NCI-H2081 (cell line): ENCODE measurements at regions not wholly inside any gene's neighbourhood (a gene's known extent, or its start where the extent isn't known, plus 50 kb on each side); places are given as distances from the start of the nearest gene placed in this dataset.
"Not testable (repeated sequence)": the region's sequence is repeated elsewhere in the genome, so short reads cannot be mapped to it uniquely, and the experiment has no call there.

Experiments
- DNase-seq, 2 experiments: peaks; one replicate each; lab custom pipeline; 2025; lab: John Stamatoyannopoulos, UW

- no peak for DNase-seq
Measured at GRCh38 chr7:94706996-94707740, 51.2 kb upstream of the SGCE start.

GRCh38 chr7:94710256-94710655 is 54.3 kb upstream of the SGCE start:
- no peak for DNase-seq

GRCh38 chr7:94722360-94722759 is 66.4 kb upstream of the SGCE start:
- not testable (repeated sequence) for DNase-seq

DNA sequence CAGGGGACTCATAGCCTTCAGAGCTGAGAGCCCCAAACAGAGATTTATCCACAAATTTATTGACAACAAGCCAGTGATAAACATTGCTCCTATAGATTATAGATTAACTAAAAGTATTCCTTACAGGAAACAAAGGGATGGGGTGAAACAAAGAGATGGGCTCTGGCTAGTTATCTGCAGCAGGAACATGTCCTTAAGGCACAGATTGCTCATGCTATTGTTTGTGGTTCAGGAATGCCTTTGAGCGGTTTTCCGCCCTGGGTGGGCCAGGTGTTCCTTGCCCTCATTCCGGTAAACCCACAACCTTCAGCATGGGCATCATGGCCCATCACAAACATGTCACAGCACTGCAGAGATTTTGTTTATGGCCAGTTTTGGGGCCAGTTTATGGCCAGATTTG is 73.0 kb upstream of the SGCE start:
- not testable (repeated sequence) for DNase-seq

GRCh38 chr7:94738071-94738470 is 82.1 kb upstream of the SGCE start:
- DNase-seq: no peak

DNA sequence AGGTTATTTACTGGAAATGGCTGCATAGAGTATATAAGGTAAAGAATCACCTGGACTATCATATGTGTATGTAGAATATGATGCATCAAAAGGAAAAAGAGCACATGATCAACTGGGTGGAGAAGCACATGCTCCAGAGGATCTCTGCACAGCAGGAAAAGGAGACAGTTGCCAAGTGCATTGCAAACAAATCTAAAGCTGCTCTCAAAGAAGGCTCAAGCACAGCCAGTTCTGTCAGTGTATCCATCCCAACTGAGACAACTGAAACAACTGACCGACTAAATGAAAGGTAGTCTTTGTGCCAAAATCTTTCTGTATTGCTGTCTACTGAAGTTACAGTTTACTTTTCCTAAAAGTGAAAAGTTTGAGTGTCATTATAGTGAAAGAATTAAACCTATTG is 83.2 kb upstream of the SGCE start:
- DNase-seq: peak in 1 of 2 experiments; percentile 40

- no peak for DNase-seq
Measured at GRCh38 chr7:94740509-94740908, 84.6 kb upstream of the SGCE start.

- DNase-seq: no peak
Measured at GRCh38 chr7:94741179-94741578, 85.2 kb upstream of the SGCE start.

DNA sequence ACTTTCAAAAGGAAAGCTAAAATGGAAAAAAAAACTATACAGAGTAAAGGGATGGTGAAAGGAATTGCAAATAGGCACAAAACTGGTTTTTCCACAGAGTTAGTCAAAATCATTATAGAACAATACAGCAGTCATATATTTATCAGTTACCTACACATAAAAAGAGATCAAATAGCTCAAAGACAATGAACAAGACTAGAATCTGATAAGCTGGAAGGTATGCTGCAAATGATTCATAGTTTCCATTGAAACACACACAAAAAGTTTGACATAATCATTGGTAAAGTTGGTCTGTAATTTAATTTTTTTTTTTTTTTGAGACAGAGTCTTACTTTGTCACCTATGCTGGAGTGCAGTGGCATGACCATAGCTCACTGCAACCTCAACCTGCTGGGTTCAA is 92.4 kb upstream of the SGCE start:
- DNase-seq: no peak

DNA sequence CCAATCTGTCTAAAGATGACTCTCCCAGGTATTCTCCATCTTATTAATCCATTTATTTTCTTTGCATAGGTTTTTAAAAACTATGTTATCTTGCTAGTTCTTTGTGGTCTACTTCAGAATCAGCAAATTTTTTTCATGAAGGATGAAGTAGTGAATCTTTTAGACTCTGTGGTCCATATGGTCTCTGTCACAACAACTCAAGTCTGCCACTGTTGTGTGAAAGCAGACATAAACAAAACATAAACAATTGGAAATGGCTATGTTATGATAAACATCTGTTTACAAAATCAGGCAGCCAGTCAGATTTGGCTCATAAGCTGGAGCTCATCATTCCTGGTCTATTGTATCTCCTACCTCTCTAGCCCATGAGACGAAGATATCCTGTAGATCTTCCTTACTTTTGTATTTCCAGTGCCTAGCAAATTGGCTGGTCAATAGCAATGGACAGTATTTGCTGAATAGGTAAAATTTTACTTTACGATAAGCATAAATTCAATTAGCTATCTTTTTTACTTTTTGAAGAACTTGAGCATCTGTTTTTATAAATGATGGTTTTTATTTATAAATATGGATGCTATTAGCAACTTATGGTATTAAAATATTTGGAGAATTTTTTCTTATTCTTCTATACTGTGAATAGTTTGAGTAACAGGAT is 104.6 kb upstream of the SGCE start:
- DNase-seq: no peak

DNA sequence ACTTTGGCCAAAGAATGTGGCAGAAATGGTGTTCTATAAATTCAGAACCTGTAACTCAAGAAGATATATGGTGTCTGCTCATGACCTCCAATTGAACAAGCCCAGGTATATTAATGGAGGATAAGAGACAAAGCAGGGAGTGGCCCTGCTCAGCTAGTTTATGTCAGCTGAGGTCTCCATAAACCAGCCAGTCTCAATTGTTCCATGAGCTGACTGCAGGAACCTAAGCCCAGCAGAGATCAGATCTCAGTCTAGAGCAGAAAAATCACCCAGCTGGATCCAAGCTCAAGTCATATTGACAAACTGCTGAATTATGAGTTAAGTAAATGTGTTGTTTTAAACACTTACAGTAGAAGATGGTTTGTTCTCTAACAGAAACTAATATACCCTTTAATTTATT is 105.5 kb upstream of the SGCE start:
- DNase-seq: no peak

GRCh38 chr7:94763268-94763667 is 107.3 kb upstream of the SGCE start:
- no peak for DNase-seq

DNA sequence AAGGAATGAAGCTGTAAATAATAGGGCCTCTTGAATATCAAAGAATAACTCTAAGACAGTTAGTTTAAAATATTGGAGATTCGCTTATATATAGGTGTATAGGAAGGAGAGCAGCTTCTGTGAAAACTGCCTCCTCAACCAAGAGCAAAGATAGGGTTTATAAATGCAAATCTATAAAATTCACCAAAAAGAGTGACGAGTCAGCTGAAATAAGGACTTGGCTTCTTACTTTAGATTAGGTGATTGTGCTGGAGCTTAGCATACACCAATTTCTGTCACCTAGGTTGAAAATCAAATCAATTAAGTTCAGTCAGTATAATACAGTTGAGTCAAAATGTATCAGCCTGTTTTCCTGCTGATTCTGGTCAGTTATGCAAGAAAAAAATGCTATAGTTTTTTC is 113.8 kb upstream of the SGCE start:
- DNase-seq: no peak

DNA sequence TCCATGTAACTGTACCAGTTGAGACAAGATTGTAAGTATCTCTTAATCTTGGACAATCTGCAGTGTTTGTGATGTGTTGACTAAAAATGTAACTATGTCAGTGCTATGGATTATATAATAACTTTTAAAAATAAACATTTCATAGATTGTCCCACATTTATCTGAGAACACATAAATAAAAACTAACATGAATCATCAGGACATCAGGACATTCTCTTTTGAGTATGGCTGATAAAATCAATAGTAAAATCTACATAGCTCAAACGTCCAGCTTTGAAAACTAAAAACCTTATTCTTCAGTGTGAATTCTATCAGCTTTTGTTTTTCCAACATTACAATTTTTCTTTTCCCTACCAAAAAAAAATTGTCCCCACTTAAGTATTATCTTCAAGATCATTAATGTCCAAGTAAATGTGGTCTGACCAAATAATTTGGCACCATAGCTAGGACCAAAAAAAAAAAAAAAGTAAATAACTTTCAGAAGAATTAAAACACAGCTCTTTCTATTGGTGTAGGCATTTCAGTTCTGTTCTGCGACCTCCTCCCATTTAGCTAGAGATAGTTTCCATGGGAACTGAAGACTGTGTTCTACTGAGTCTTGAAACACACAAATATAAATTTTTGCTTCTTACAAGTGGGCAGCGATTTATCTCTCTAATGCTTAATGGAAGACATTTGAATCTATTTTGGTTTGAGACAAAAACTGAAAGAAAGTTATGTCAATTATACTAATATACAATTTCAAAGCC is 123.0 kb upstream of the SGCE start:
- no peak for DNase-seq

- no peak for DNase-seq
Measured at GRCh38 chr7:94779861-94780260, 123.9 kb upstream of the SGCE start.

GRCh38 chr7:94781236-94781635 is 125.3 kb upstream of the SGCE start:
- DNase-seq: no peak

GRCh38 chr7:94782777-94783176 is 124.6 kb upstream of the PPP1R9A start:
- no peak for DNase-seq

DNA sequence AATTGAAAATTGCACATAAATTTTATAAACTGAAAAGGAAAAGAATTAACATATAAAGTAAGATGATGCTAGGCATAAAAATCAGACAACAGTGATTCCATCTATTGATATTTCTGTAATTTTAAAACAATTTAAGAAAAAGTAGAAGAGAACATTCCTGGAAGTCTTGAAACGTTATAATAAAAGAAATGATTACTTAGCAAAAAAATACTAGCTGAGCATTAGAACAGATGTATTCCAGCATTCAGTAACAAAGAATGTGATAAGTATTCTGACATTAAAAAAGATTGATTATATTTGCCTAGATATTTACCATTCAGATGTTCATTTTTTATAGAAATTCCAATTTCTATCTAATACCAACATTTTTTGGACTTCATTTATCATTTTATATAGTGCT is 120.1 kb upstream of the PPP1R9A start:
- no peak for DNase-seq

- not testable (repeated sequence) for DNase-seq
Measured at GRCh38 chr7:94788378-94788777, 119.0 kb upstream of the PPP1R9A start.

- DNase-seq: no peak
Measured at GRCh38 chr7:94792241-94792640, 115.2 kb upstream of the PPP1R9A start.

DNA sequence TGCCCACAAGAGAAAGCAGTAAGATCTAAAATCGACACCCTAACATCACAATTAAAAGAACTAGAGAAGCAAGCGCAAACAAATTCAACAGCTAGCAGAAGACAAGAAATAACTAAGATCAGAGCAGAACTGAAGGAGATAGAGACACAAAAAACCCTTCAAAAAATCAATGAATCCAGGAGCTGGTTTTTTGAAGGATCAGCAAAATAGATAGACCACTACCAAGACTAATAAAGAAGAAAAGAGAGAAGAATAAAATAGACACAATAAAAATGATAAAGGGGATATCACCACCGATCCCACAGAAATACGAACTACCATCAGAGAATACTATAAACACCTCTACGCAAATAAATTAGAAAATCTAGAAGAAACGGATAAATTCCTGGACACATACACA is 110.0 kb upstream of the PPP1R9A start:
- not testable (repeated sequence) for DNase-seq

GRCh38 chr7:94803821-94804220 is 103.6 kb upstream of the PPP1R9A start:
- DNase-seq: no peak

DNA sequence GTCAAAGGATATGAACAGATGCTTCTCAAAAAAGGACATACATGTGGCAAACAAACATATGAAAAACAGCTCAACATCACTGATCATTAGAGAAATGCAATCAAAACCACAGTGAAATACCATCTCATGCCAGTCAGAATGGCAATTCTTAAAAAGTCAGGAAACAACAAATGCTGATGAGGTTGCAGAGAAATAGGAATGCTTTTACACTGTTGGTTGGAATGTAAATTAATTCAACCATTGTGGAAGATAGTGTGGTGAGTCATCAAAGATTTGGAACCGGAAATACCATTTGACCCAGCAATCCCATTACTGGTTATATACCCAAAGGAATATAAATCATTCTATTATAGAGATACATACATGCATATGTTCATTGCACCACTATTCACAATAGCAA is 98.7 kb upstream of the PPP1R9A start:
- not testable (repeated sequence) for DNase-seq
